ENCODE measurements at regions not wholly inside any gene's neighbourhood (a gene's known extent, or its start where the extent isn't known, plus 50 kb on each side); places are given as distances from the start of the nearest gene placed in this dataset.

DNA sequence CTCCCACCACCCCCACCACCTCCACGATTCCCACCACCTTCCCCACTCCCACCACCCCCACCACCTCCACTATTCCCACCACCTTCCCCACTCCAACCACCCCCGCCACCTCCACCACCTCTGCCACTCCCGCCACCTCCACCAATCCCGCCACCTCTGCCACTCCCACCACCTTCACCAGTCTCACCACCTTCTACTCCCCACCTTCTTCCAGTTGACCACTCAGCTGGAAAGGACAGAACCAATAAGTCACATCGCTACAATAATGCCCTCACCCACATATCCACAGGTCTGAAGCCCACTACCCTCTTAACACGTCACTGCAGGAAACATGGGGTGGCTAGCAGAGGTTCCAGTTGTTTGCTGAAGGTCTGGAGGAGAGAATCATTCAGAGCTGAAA, 93.5 kb upstream of the PAX2 start:
- no peak overlapping the region for H2AFZ ChIP-seq (ENCODE audit: insufficient read depth, low read depth, low read length, poor library complexity, severe bottlenecking)
- peaks cover 24 to 27% of the 10 kb centered on the region in 2 donors for H3K4me1 ChIP-seq (ENCODE audit: control insufficient read depth in 2 of 2, insufficient read depth in 2 of 2, low read length in 2 of 2)
- H3K9ac ChIP-seq (ENCODE audit: low read length) = no peak overlapping the region
- H3K79me2 ChIP-seq (ENCODE audit: control insufficient read depth, insufficient read depth, low read length) = no peaks in the 10 kb centered on the region
- no peak overlapping the region for H3K4me3 Mint-ChIP-seq
- H3K4me2 ChIP-seq (replicated peaks; ENCODE audit: low read depth, low read length, poor library complexity, severe bottlenecking) = no peak overlapping the region
- peaks cover 60% of the 10 kb centered on the region for H3K27me3 Mint-ChIP-seq
- ATAC-seq (ENCODE audit: low read depth) (no peak), DNase-seq (no peak)
- no peaks in the 10 kb centered on the region for H3K9me3 Mint-ChIP-seq (ENCODE audit: insufficient read depth)
- POLR2A ChIA-PET = no interaction called here
- WGBS (ENCODE audit: insufficient coverage) = 92% methylated on average over 4 of the region's 6 CpGs
- no peak overlapping the region for H3K27ac ChIP-seq (ENCODE audit: low read length in 2 of 2)
- H3K36me3 ChIP-seq (replicated peaks in 1 of 2; ENCODE audit: control extremely low read depth in 1 of 2, control insufficient read depth in 1 of 2, extremely low read depth in 1 of 2, insufficient read depth in 2 of 2, low read length in 1 of 2) = no peaks in the 10 kb centered on the region
- no peaks in the 10 kb centered on the region for H4K20me1 ChIP-seq (ENCODE audit: control insufficient read depth, insufficient read depth, low read length, poor library complexity, severe bottlenecking)
- intact Hi-C loops (cut with micrococcal nuclease) = no loop called here
- CTCF ChIA-PET = no interaction called here
- peaks cover 0 to 23% (median 0%) of the 10 kb centered on the region in 3 donors for H3K9me3 ChIP-seq (ENCODE audit: control extremely low read depth in 1 of 3, control insufficient read depth in 2 of 3, insufficient read depth in 1 of 3, low read length in 2 of 3)
- H3K4me3 ChIP-seq (ENCODE audit: control extremely low read depth in 1 of 5, extremely low read depth in 1 of 5, insufficient read depth in 1 of 5, low read depth in 2 of 5, low read length in 4 of 5) = no peak overlapping the region
- peaks cover 0 to 57% (median 28%) of the 10 kb centered on the region in 4 experiments for H3K27me3 ChIP-seq (replicated peaks in 1 of 4; ENCODE audit: control extremely low read depth in 1 of 4, control insufficient read depth in 3 of 4, insufficient read depth in 4 of 4, low read length in 3 of 4)
- H3K4me1 Mint-ChIP-seq = peaks cover 22% of the 10 kb centered on the region
- TF ChIP-seq EZH2 (IDR thresholded peaks at IDR 0.05; ENCODE audit: borderline replicate concordance, insufficient read depth, low read depth, low read length, poor library complexity, severe bottlenecking) = no peak
- TF ChIP-seq, protein P1, sequence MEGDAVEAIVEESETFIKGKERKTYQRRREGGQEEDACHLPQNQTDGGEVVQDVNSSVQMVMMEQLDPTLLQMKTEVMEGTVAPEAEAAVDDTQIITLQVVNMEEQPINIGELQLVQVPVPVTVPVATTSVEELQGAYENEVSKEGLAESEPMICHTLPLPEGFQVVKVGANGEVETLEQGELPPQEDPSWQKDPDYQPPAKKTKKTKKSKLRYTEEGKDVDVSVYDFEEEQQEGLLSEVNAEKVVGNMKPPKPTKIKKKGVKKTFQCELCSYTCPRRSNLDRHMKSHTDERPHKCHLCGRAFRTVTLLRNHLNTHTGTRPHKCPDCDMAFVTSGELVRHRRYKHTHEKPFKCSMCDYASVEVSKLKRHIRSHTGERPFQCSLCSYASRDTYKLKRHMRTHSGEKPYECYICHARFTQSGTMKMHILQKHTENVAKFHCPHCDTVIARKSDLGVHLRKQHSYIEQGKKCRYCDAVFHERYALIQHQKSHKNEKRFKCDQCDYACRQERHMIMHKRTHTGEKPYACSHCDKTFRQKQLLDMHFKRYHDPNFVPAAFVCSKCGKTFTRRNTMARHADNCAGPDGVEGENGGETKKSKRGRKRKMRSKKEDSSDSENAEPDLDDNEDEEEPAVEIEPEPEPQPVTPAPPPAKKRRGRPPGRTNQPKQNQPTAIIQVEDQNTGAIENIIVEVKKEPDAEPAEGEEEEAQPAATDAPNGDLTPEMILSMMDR (IDR thresholded peaks at IDR 0.05) = no peak
- no peak overlapping the region for H3K27ac Mint-ChIP-seq

DNA sequence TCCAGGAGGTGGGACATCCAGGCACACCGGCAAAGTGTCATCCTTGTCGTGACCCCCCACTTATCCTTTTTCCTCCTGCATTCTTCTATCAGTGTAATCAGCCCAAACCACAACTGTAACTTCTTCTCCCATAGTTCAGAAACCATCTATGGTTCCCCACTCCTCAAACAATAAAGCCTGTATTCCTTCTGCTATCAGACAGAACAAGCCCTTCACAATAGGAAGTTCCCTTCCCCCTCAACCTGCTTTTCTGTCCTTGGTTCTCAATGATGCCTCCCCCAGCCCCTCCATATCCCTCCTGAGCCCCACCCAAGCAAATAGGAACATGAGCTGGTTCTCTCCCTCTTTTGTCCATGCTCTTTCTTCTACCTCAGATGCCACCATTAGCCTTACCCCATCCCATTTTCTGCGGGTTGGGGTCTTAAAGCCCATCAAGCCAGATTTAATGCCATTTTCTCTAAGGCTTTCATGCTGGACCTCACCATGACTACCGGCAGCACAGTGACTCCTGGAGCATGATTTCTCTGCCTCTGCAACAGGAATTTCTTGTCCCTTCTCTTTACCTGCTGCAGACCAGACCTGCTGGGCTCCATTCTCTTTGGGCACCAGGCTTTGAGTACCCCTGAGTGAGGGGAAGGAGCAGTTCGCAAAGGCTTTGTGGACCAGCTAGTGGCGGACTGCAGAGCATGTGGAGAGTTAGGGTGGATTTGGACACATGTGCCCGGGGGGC, 92.8 kb upstream of the PAX2 start:
- peaks cover 0 to 64% (median 35%) of the 10 kb centered on the region in 4 experiments for H3K27me3 ChIP-seq (replicated peaks in 1 of 4; ENCODE audit: control extremely low read depth in 1 of 4, control insufficient read depth in 3 of 4, insufficient read depth in 4 of 4, low read length in 3 of 4)
- 59% methylated on average over 5 of the region's 7 CpGs for WGBS (ENCODE audit: insufficient coverage)
- H3K36me3 ChIP-seq (replicated peaks in 1 of 2; ENCODE audit: control extremely low read depth in 1 of 2, control insufficient read depth in 1 of 2, extremely low read depth in 1 of 2, insufficient read depth in 2 of 2, low read length in 1 of 2) = no peaks in the 10 kb centered on the region
- ChIA-PET POLR2A (no interaction called here), CTCF (no interaction called here)
- H2AFZ ChIP-seq (ENCODE audit: insufficient read depth, low read depth, low read length, poor library complexity, severe bottlenecking) = no peak overlapping the region
- Mint-ChIP-seq H3K27ac (peak overlapping the region; percentile 8), H3K27me3 (peaks cover 66% of the 10 kb centered on the region), H3K9me3 (ENCODE audit: insufficient read depth) (no peaks in the 10 kb centered on the region), H3K4me3 (peak overlapping the region; percentile 11), H3K4me1 (peaks cover 22% of the 10 kb centered on the region)
- H3K9ac ChIP-seq (ENCODE audit: low read length) = no peak overlapping the region
- DNase-seq = no peak
- no peak overlapping the region for H3K4me3 ChIP-seq (ENCODE audit: control extremely low read depth in 1 of 5, extremely low read depth in 1 of 5, insufficient read depth in 1 of 5, low read depth in 2 of 5, low read length in 4 of 5)
- peaks cover 24 to 27% of the 10 kb centered on the region in 2 donors for H3K4me1 ChIP-seq (ENCODE audit: control insufficient read depth in 2 of 2, insufficient read depth in 2 of 2, low read length in 2 of 2)
- intact Hi-C loops (cut with micrococcal nuclease) = no loop called here
- H3K27ac ChIP-seq (ENCODE audit: low read length in 2 of 2) = no peak overlapping the region
- H3K79me2 ChIP-seq (ENCODE audit: control insufficient read depth, insufficient read depth, low read length) = no peaks in the 10 kb centered on the region
- TF ChIP-seq EZH2 (IDR thresholded peaks at IDR 0.05; ENCODE audit: borderline replicate concordance, insufficient read depth, low read depth, low read length, poor library complexity, severe bottlenecking) = no peak
- TF ChIP-seq, protein P1 (IDR thresholded peaks at IDR 0.05) = no peak
- ATAC-seq (ENCODE audit: low read depth) = no peak
- no peak overlapping the region for H3K4me2 ChIP-seq (replicated peaks; ENCODE audit: low read depth, low read length, poor library complexity, severe bottlenecking)
- no peaks in the 10 kb centered on the region for H4K20me1 ChIP-seq (ENCODE audit: control insufficient read depth, insufficient read depth, low read length, poor library complexity, severe bottlenecking)
- peaks cover 0 to 25% (median 0%) of the 10 kb centered on the region in 3 donors for H3K9me3 ChIP-seq (ENCODE audit: control extremely low read depth in 1 of 3, control insufficient read depth in 2 of 3, insufficient read depth in 1 of 3, low read length in 2 of 3)
